ENCODE measurements at regions not wholly inside any gene's neighbourhood (a gene's known extent, or its start where the extent isn't known, plus 50 kb on each side); places are given as distances from the start of the nearest gene placed in this dataset.

DNA sequence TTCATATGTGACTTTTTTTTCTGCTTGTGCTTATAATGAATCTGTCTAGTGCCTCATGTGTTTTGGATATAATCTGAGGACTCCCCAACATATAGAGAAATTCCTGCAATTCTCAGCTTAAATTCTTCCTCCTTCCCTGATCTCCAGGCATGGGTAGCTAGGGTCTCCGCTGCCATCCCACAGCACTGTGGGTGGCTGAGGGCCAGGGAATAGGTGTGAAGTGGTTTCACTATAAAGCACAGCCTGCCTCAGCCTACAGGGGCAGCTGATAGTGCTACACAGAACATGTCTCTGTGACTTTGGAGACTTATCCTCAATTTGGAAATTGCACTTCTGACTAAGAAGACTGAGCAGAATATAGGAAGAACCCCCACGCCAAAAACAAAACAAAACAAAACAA is 137.3 kb upstream of the NABP1 start:
- TF ChIP-seq, protein P1, sequence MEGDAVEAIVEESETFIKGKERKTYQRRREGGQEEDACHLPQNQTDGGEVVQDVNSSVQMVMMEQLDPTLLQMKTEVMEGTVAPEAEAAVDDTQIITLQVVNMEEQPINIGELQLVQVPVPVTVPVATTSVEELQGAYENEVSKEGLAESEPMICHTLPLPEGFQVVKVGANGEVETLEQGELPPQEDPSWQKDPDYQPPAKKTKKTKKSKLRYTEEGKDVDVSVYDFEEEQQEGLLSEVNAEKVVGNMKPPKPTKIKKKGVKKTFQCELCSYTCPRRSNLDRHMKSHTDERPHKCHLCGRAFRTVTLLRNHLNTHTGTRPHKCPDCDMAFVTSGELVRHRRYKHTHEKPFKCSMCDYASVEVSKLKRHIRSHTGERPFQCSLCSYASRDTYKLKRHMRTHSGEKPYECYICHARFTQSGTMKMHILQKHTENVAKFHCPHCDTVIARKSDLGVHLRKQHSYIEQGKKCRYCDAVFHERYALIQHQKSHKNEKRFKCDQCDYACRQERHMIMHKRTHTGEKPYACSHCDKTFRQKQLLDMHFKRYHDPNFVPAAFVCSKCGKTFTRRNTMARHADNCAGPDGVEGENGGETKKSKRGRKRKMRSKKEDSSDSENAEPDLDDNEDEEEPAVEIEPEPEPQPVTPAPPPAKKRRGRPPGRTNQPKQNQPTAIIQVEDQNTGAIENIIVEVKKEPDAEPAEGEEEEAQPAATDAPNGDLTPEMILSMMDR (IDR thresholded peaks at IDR 0.05), result no peak
- no peak for TF ChIP-seq POLR2A (IDR thresholded peaks at IDR 0.05)
